Lung (tissue), 11 donors: ENCODE measurements at regions not wholly inside any gene's neighbourhood (a gene's known extent, or its start where the extent isn't known, plus 50 kb on each side); places are given as distances from the start of the nearest gene placed in this dataset.

Experiments used
- ATAC-seq: fragments of 200-7000 bp; cut with Tn5 transposase; one replicate; pipeline ENCODE4 v1.9.1; 2020; ENCODE audit warnings: moderate number of reproducible peaks; ENCODE audit not compliant: insufficient read depth, low FRiP score
- DNase-seq, 3 donors: peaks; one replicate each; pipeline ENCODE4 v3.0.0-alpha.2; 2013 to 2017
- H3K27ac ChIP-seq, 2 donors: one replicate each; pipeline ENCODE4 v1.5.1; 2013; ENCODE audit warnings: mild to moderate bottlenecking in 2 of 2, moderate library complexity in 2 of 2, control low read depth in 1 of 2, inconsistent platforms in 1 of 2, low read depth in 1 of 2, low read length in 1 of 2
- H3K27me3 ChIP-seq, 3 donors: one replicate each; pipeline ENCODE4 v1.5.1; 2013; ENCODE audit warnings: low read length in 2 of 3; ENCODE audit not compliant: control insufficient read depth in 3 of 3, insufficient read depth in 3 of 3
- H3K36me3 ChIP-seq, 4 donors: one replicate each; pipeline ENCODE4 v1.5.1; 2013; ENCODE audit warnings: low read length in 4 of 4, mild to moderate bottlenecking in 1 of 4, moderate library complexity in 1 of 4; ENCODE audit not compliant: control insufficient read depth in 4 of 4, insufficient read depth in 4 of 4
- H3K4me1 ChIP-seq, 5 donors: one replicate each; pipeline ENCODE4 v1.5.1; 2013; ENCODE audit warnings: low read length in 5 of 5, mild to moderate bottlenecking in 2 of 5, moderate library complexity in 1 of 5; ENCODE audit not compliant: control insufficient read depth in 5 of 5, insufficient read depth in 5 of 5
- H3K4me3 ChIP-seq: one replicate; pipeline ENCODE4 v1.5.1; 2013; ENCODE audit warnings: mild to moderate bottlenecking, control low read depth, moderate library complexity
- H3K9ac ChIP-seq, 2 donors: one replicate each; pipeline ENCODE4 v1.5.1; 2013; ENCODE audit warnings: low read length in 2 of 2, control low read depth in 1 of 2; ENCODE audit not compliant: insufficient read depth in 1 of 2
- H3K9me3 ChIP-seq, 4 donors: one replicate each; pipeline ENCODE4 v1.5.1; 2013; ENCODE audit warnings: low read length in 3 of 4, mild to moderate bottlenecking in 1 of 4, moderate library complexity in 1 of 4; ENCODE audit not compliant: control insufficient read depth in 4 of 4, insufficient read depth in 3 of 4
- CTCF ChIP-seq: IDR thresholded peaks from 2 replicates; pipeline ENCODE4 v1.5.1; 2012; ENCODE audit warnings: mild to moderate bottlenecking; ENCODE audit errors: control extremely low read depth, extremely low read depth
- WGBS, 2 donors: extraction: QIAGEN DNeasy Blood & Tissue Kit; methylation state at CpG; one replicate each; pipeline ENCODE4 v1.1.7; 2013; 5-methylcytosine and 5-hydroxymethylcytosine counted together
- donor health status: control.
- donor health status: control.
- donor health status: Bipolar disorder and iron deficiency.
- donor health status: healthy.
- donor health status: DM: yes; HTN: yes; CAD: no.

- DNase-seq, result no peak
- Histone ChIP-seq H3K4me3 (no peak overlapping the region), H3K36me3 (no peaks in the 10 kb centered on the region), H3K27ac (no peak overlapping the region), H3K27me3 (no peaks in the 10 kb centered on the region), H3K9ac (no peak overlapping the region), H3K4me1 (no peaks in the 10 kb centered on the region), H3K9me3 (no peaks in the 10 kb centered on the region)
- TF ChIP-seq CTCF, result no peak
- no peak for ATAC-seq
Observed at GRCh38 chr15:95180530-95180929, 949.2 kb downstream of the MCTP2 start.

GRCh38 chr15:95182091-95182490 lies 950.7 kb downstream of the MCTP2 start:
- Histone ChIP-seq H3K9me3 (no peaks in the 10 kb centered on the region), H3K27me3 (no peaks in the 10 kb centered on the region), H3K27ac (no peak overlapping the region), H3K4me3 (no peak overlapping the region), H3K4me1 (no peaks in the 10 kb centered on the region), H3K36me3 (no peaks in the 10 kb centered on the region), H3K9ac (no peak overlapping the region)
- 93 to 94% methylated on average over 1 of the region's 1 CpG for WGBS, 2 donors
- DNase-seq (no peak), ATAC-seq (no peak)
- TF ChIP-seq CTCF, result no peak

DNA sequence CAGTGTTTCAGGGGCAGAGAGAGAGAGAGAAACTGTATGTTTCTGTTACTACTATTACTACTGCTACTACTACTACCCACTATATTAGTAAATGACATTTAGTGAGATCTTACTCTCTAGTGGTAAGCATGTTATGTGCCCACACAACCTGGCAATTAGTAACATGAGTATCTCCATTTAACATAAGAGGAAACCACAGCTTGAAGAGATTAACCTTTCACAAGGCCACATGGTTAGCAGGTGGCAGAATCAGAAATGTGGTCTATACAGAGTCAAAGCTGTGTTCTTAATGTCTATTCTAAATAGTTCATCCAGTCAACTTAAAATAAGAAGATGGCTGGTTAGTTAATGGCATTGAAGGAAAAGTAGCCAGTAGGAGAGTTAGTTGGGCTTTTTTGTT lies 961.6 kb downstream of the MCTP2 start:
- no peaks in the 10 kb centered on the region for H3K27me3 ChIP-seq
- no peak for TF ChIP-seq CTCF
- DNase-seq (no peak), ATAC-seq (no peak)
- no peak overlapping the region for H3K27ac ChIP-seq
- H3K9ac ChIP-seq, result no peak overlapping the region
- H3K4me3 ChIP-seq, result no peak overlapping the region
- H3K36me3 ChIP-seq, result no peaks in the 10 kb centered on the region
- H3K9me3 ChIP-seq, result peaks cover 0 to under 1% (median 0%) of the 10 kb centered on the region in 4 donors
- peaks cover 0 to 5% (median 0%) of the 10 kb centered on the region in 5 donors for H3K4me1 ChIP-seq

- H3K4me3 ChIP-seq, result no peak overlapping the region
- ATAC-seq, result no peak
- DNase-seq, result no peak
- no peaks in the 10 kb centered on the region for H3K36me3 ChIP-seq
- H3K4me1 ChIP-seq, result peaks cover 0 to 5% (median 0%) of the 10 kb centered on the region in 5 donors
- WGBS, 2 donors, result 84 to 87% methylated on average over 3 of the region's 3 CpGs
- H3K27me3 ChIP-seq, result no peaks in the 10 kb centered on the region
- no peak for TF ChIP-seq CTCF
- H3K27ac ChIP-seq, result no peak overlapping the region
- H3K9ac ChIP-seq, result no peak overlapping the region
- H3K9me3 ChIP-seq, result no peaks in the 10 kb centered on the region
Observed at GRCh38 chr15:95194746-95195145, 963.4 kb downstream of the MCTP2 start.
